HepG2 (cell line): ENCODE measurements at regions not wholly inside any gene's neighbourhood (a gene's known extent, or its start where the extent isn't known, plus 50 kb on each side); places are given as distances from the start of the nearest gene placed in this dataset.

Experiments
- ATAC-seq: fragments of 200-7000 bp; cut with Tn5 transposase; 3 replicates; pipeline ENCODE4 v1.9.1; 2020; ENCODE audit warnings: mild to moderate bottlenecking, moderate library complexity
- BruUV-seq: library from RNA; stranded (reverse); fragments of 400-500 nt; replicated peaks from 2 replicates; lab custom pipeline; 2021; lab: Mats Ljungman, UMichigan
- CTCF ChIA-PET: fragments of 300-600 bp; formaldehyde crosslinking; extraction: SDS; loops from one replicate; lab custom pipeline; 2021; ENCODE audit warnings: low total read pairs, inconsistent platforms, low intra/inter-chr PET ratio; lab: Yijun Ruan, JAX
- POLR2A ChIA-PET: fragments of 350-600 bp; sonication (Branson Sonifier 250); formaldehyde crosslinking; loops from one replicate; lab custom pipeline; 2020; ENCODE audit warnings: antibody characterized with exemption, inconsistent platforms; lab: Yijun Ruan, JAX
- DNase-seq: peaks from one replicate; pipeline ENCODE4 v3.0.0-alpha.2; 2015; ENCODE audit warnings: low spot score
- FAIRE-seq: peaks from 3 replicates; lab custom pipeline; 2011; peaks lifted over from hg19 to GRCh38; lab: Jason Lieb, UNC
- H2AFZ ChIP-seq: one replicate; pipeline ENCODE4 v1.6.1; 2011; ENCODE audit warnings: low read length, inconsistent platforms
- H3K27ac ChIP-seq: fragments of 300-600 bp; 3 replicates; pipeline ENCODE4 v1.8.0; 2011; ENCODE audit warnings: mixed run types, mild to moderate bottlenecking, mixed read lengths, low read length, inconsistent platforms; ENCODE audit not compliant: insufficient read depth; ENCODE audit errors: extremely low read length
- H3K27me3 ChIP-seq, 2 experiments: fragments of 200-600 bp in 1 of 2; 2 replicates in 1 of 2; 3 replicates in 1 of 2; pipeline versions ENCODE4 v1.6.0 to v1.8.0; 2011; ENCODE audit warnings: low read length in 2 of 2, mild to moderate bottlenecking in 2 of 2, moderate library complexity in 2 of 2, inconsistent platforms in 1 of 2; ENCODE audit not compliant: insufficient read depth in 2 of 2, control insufficient read depth in 1 of 2
- H3K36me3 ChIP-seq, 2 experiments: fragments of 200-600 bp in 1 of 2; replicated peaks in 1 of 2; 2 replicates in 1 of 2; 3 replicates in 1 of 2; pipeline versions ENCODE4 v1.5.1 to v1.8.0; 2011; ENCODE audit warnings: low read length in 2 of 2, inconsistent platforms in 1 of 2; ENCODE audit not compliant: insufficient read depth in 2 of 2, control insufficient read depth in 1 of 2
- H3K4me1 ChIP-seq: 2 replicates; pipeline ENCODE4 v1.5.1; 2012; ENCODE audit warnings: low read length, inconsistent platforms; ENCODE audit not compliant: insufficient read depth
- H3K4me2 ChIP-seq: 2 replicates; pipeline ENCODE4 v1.6.0; 2011; ENCODE audit warnings: low read depth, low read length, inconsistent platforms
- H3K4me3 ChIP-seq, 3 experiments: fragments of 200-600 bp in 1 of 3; sonication (generic), shearing (Covaris generic) in 1 of 3; replicated peaks in 1 of 3; 2 replicates each; pipeline ENCODE4 v1.5.1; 2011 to 2016; ENCODE audit warnings: low read length in 3 of 3, inconsistent platforms in 2 of 3, low read depth in 2 of 3, mild to moderate bottlenecking in 2 of 3, control low read depth in 1 of 3, mixed read lengths in 1 of 3; ENCODE audit not compliant: insufficient read depth in 1 of 3
- H3K79me2 ChIP-seq: one replicate; pipeline ENCODE4 v1.6.1; 2011; ENCODE audit warnings: low read length, inconsistent platforms; ENCODE audit not compliant: insufficient read depth
- H3K9ac ChIP-seq: 2 replicates; pipeline ENCODE4 v1.6.0; 2011; ENCODE audit warnings: mild to moderate bottlenecking, low read depth, low read length, inconsistent platforms; ENCODE audit not compliant: insufficient read depth
- H3K9me3 ChIP-seq: 2 replicates; pipeline ENCODE4 v1.5.1; 2012; ENCODE audit warnings: mild to moderate bottlenecking, low read length
- H4K20me1 ChIP-seq: 2 replicates; pipeline ENCODE4 v1.6.0; 2011; ENCODE audit warnings: inconsistent platforms, mild to moderate bottlenecking, low read length, moderate library complexity; ENCODE audit not compliant: insufficient read depth
- ISX ChIP-seq: sonication (generic); formaldehyde crosslinking; conservative IDR thresholded peaks from 2 replicates; pipeline ENCODE4 v1.5.0; 2020; ENCODE audit warnings: missing genetic modification reagents
- SIN3B ChIP-seq: fragments of 150-350 bp; IDR thresholded peaks from 2 replicates; pipeline ENCODE4 v1.6.1; 2014; ENCODE audit warnings: low read length
- ZNF333 ChIP-seq: sonication (generic); formaldehyde crosslinking; IDR thresholded peaks from 2 replicates; pipeline ENCODE4 v1.4.0; 2020; ENCODE audit warnings: mild to moderate bottlenecking, missing genetic modification reagents, borderline replicate concordance
- ZNF598 ChIP-seq: sonication (generic); formaldehyde crosslinking; IDR thresholded peaks from 2 replicates; pipeline ENCODE4 v1.5.1; 2020; ENCODE audit warnings: mild to moderate bottlenecking, missing genetic modification reagents, borderline replicate concordance
- ZNF660 ChIP-seq: sonication (generic); formaldehyde crosslinking; IDR thresholded peaks from 2 replicates; pipeline ENCODE4 v1.5.1; 2020; ENCODE audit warnings: mild to moderate bottlenecking, low read depth, missing genetic modification reagents, borderline replicate concordance
- WGBS: methylation state at CpG from one replicate; pipeline ENCODE4 v1.1.6; 2017; ENCODE audit warnings: low lambda C conversion rate; 5-methylcytosine and 5-hydroxymethylcytosine counted together
- in situ Hi-C: cut with HindIII; loops from 2 replicates; pipeline ENCODE4 v1.10.0; 2017; ENCODE audit warnings: low pct_unique_long_range_greater_than_20kb; ENCODE audit not compliant: extremely low pct_ligation_motif_present
- intact Hi-C: fragments of 100-400 bp; cut with micrococcal nuclease; formaldehyde crosslinking; loops from one replicate; pipeline ENCODE4 v1.10.0; 2022; ENCODE audit not compliant: unreplicated experiment
- TF ChIP-seq, protein P1 (sequence below): sonication (generic); formaldehyde crosslinking; IDR thresholded peaks from 2 replicates; pipeline ENCODE4 v1.4.0; 2020; ENCODE audit warnings: mild to moderate bottlenecking, low read depth, missing genetic modification reagents
- TF ChIP-seq, protein P2 (sequence below): IDR thresholded peaks from 2 replicates; pipeline ENCODE4 v1.6.1; 2018; ENCODE audit warnings: missing genetic modification reagents, mild to moderate bottlenecking, missing compliant biosample characterization
- TF ChIP-seq, protein P3 (sequence below): IDR thresholded peaks from 2 replicates; pipeline ENCODE4 v1.6.1; 2012; ENCODE audit warnings: low read length, improper control_type of control experiment
- TF ChIP-seq, protein P4 (sequence below): sonication (generic); formaldehyde crosslinking; IDR thresholded peaks from 2 replicates; pipeline ENCODE4 v1.8.0; 2022; ENCODE audit warnings: missing genetic modification reagents, mild to moderate bottlenecking, moderate library complexity, borderline replicate concordance
- TF ChIP-seq, protein P5 (sequence below): sonication (generic); formaldehyde crosslinking; IDR thresholded peaks from 2 replicates; pipeline ENCODE4 v1.5.0; 2020; ENCODE audit warnings: mild to moderate bottlenecking, missing genetic modification reagents, moderate library complexity
- TF ChIP-seq, protein P6 (sequence below): sonication (generic); formaldehyde crosslinking; IDR thresholded peaks from 2 replicates; pipeline ENCODE4 v1.8.0; 2022; ENCODE audit warnings: mild to moderate bottlenecking, missing genetic modification reagents, borderline replicate concordance

DNA sequence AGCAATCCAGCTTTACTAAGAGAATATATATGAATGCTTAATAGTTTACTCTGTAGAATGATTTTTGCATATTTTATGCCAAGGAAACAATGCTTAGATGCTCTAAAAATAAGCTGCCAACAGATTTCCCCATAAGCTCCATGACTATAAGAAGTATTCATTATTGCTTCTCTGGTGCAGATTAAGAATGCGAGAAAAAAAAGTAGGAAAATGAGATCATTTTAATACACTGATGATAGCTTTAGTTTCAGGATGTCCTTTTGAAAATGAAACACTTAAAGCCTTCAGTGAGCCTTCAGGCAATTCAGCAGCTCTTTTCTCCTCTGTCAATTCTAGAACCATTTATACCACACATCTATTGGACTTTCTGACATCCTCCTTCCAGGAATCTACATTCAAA lies 735.0 kb upstream of the POT1 start (continued):
- TF ChIP-seq, protein P1, sequence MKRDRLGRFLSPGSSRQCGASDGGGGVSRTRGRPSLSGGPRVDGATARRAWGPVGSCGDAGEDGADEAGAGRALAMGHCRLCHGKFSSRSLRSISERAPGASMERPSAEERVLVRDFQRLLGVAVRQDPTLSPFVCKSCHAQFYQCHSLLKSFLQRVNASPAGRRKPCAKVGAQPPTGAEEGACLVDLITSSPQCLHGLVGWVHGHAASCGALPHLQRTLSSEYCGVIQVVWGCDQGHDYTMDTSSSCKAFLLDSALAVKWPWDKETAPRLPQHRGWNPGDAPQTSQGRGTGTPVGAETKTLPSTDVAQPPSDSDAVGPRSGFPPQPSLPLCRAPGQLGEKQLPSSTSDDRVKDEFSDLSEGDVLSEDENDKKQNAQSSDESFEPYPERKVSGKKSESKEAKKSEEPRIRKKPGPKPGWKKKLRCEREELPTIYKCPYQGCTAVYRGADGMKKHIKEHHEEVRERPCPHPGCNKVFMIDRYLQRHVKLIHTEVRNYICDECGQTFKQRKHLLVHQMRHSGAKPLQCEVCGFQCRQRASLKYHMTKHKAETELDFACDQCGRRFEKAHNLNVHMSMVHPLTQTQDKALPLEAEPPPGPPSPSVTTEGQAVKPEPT: no peak
- TF ChIP-seq, protein P2, sequence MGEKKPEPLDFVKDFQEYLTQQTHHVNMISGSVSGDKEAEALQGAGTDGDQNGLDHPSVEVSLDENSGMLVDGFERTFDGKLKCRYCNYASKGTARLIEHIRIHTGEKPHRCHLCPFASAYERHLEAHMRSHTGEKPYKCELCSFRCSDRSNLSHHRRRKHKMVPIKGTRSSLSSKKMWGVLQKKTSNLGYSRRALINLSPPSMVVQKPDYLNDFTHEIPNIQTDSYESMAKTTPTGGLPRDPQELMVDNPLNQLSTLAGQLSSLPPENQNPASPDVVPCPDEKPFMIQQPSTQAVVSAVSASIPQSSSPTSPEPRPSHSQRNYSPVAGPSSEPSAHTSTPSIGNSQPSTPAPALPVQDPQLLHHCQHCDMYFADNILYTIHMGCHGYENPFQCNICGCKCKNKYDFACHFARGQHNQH (CRISPR knock-in tag): no peak

DNA sequence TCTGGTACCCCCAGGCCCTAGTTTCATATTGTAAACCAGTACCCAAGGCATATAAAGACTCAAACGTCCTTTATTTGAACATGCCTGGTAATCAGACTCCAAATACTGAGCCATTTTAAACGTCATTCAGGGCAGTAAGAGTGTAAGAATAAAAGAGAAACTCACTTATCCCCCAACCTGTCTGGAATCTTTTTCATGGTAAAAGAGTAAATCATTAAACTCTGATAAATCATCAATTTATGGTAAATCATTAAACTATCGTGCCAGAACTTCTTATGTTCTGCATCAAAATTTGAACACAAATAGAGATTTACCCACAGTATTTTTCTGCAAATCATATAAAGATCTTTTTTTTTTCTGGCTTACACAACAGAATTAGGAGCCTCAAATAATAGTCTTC lies 734.3 kb upstream of the POT1 start:
- no peak overlapping the region for H3K4me3 ChIP-seq
- H3K4me2 ChIP-seq: no peak overlapping the region
- H3K79me2 ChIP-seq: no peaks in the 10 kb centered on the region
- H3K27ac ChIP-seq: no peak overlapping the region
- no peaks in the 10 kb centered on the region for H3K4me1 ChIP-seq
- H3K27me3 ChIP-seq: no peaks in the 10 kb centered on the region
- peaks cover 8% of the 10 kb centered on the region; the same call in 1 of the 2 replicates for H3K9me3 ChIP-seq
- no peak for ATAC-seq
- H2AFZ ChIP-seq: no peak overlapping the region
- intact Hi-C loops: no loop called here
- WGBS: 1% methylated on average over 3 of the region's 3 CpGs
- no peak overlapping the region for H3K9ac ChIP-seq
- BruUV-seq: no TSS peak
- ChIA-PET POLR2A (no interaction called here), CTCF (no interaction called here)
- no peaks in the 10 kb centered on the region for H3K36me3 ChIP-seq
- DNase-seq: no peak
- no peaks in the 10 kb centered on the region for H4K20me1 ChIP-seq
- no peak for FAIRE-seq
- in situ Hi-C loops: no loop called here
- TF ChIP-seq, protein P3, sequence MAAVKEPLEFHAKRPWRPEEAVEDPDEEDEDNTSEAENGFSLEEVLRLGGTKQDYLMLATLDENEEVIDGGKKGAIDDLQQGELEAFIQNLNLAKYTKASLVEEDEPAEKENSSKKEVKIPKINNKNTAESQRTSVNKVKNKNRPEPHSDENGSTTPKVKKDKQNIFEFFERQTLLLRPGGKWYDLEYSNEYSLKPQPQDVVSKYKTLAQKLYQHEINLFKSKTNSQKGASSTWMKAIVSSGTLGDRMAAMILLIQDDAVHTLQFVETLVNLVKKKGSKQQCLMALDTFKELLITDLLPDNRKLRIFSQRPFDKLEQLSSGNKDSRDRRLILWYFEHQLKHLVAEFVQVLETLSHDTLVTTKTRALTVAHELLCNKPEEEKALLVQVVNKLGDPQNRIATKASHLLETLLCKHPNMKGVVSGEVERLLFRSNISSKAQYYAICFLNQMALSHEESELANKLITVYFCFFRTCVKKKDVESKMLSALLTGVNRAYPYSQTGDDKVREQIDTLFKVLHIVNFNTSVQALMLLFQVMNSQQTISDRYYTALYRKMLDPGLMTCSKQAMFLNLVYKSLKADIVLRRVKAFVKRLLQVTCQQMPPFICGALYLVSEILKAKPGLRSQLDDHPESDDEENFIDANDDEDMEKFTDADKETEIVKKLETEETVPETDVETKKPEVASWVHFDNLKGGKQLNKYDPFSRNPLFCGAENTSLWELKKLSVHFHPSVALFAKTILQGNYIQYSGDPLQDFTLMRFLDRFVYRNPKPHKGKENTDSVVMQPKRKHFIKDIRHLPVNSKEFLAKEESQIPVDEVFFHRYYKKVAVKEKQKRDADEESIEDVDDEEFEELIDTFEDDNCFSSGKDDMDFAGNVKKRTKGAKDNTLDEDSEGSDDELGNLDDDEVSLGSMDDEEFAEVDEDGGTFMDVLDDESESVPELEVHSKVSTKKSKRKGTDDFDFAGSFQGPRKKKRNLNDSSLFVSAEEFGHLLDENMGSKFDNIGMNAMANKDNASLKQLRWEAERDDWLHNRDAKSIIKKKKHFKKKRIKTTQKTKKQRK: no peak
- TF ChIP-seq ZNF333 (no peak), SIN3B (no peak), ZNF598 (CRISPR knock-in tag) (no peak), ISX (no peak), ZNF660 (no peak)
- TF ChIP-seq, protein P4, sequence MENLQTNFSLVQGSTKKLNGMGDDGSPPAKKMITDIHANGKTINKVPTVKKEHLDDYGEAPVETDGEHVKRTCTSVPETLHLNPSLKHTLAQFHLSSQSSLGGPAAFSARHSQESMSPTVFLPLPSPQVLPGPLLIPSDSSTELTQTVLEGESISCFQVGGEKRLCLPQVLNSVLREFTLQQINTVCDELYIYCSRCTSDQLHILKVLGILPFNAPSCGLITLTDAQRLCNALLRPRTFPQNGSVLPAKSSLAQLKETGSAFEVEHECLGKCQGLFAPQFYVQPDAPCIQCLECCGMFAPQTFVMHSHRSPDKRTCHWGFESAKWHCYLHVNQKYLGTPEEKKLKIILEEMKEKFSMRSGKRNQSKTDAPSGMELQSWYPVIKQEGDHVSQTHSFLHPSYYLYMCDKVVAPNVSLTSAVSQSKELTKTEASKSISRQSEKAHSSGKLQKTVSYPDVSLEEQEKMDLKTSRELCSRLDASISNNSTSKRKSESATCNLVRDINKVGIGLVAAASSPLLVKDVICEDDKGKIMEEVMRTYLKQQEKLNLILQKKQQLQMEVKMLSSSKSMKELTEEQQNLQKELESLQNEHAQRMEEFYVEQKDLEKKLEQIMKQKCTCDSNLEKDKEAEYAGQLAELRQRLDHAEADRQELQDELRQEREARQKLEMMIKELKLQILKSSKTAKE: no peak
- TF ChIP-seq, protein P5, sequence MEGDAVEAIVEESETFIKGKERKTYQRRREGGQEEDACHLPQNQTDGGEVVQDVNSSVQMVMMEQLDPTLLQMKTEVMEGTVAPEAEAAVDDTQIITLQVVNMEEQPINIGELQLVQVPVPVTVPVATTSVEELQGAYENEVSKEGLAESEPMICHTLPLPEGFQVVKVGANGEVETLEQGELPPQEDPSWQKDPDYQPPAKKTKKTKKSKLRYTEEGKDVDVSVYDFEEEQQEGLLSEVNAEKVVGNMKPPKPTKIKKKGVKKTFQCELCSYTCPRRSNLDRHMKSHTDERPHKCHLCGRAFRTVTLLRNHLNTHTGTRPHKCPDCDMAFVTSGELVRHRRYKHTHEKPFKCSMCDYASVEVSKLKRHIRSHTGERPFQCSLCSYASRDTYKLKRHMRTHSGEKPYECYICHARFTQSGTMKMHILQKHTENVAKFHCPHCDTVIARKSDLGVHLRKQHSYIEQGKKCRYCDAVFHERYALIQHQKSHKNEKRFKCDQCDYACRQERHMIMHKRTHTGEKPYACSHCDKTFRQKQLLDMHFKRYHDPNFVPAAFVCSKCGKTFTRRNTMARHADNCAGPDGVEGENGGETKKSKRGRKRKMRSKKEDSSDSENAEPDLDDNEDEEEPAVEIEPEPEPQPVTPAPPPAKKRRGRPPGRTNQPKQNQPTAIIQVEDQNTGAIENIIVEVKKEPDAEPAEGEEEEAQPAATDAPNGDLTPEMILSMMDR: no peak
- TF ChIP-seq, protein P6, sequence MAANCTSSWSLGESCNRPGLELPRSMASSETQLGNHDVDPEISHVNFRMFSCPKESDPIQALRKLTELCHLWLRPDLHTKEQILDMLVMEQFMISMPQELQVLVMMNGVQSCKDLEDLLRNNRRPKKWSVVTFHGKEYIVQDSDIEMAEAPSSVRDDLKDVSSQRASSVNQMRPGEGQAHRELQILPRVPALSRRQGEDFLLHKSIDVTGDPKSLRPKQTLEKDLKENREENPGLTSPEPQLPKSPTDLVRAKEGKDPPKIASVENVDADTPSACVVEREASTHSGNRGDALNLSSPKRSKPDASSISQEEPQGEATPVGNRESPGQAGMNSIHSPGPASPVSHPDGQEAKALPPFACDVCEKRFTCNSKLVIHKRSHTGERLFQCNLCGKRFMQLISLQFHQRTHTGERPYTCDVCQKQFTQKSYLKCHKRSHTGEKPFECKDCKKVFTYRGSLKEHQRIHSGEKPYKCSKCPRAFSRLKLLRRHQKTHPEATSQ (CRISPR knock-in tag): no peak
